Type B pancreatic cell (in vitro differentiated cells): ENCODE measurements at regions not wholly inside any gene's neighbourhood (a gene's known extent, or its start where the extent isn't known, plus 50 kb on each side); places are given as distances from the start of the nearest gene placed in this dataset.
A peak's percentile ranks its signal among the peaks of the same experiment; 100 is the strongest.

Source experiments
- DNase-seq: peaks from one replicate; pipeline ENCODE4 v3.0.0; 2021; ENCODE audit warnings: mixed read lengths; ENCODE audit not compliant: unreplicated experiment; ENCODE audit errors: extremely low spot score
- H3K27ac Mint-ChIP-seq: 2 replicates; pipeline ENCODE4 v1.8.0; 2021; ENCODE audit warnings: mild to moderate bottlenecking, mixed read lengths
- H3K27me3 Mint-ChIP-seq: 2 replicates; pipeline ENCODE4 v1.8.0; 2021; ENCODE audit warnings: mixed read lengths
- H3K36me3 Mint-ChIP-seq: 2 replicates; pipeline ENCODE4 v1.8.0; 2021; ENCODE audit warnings: mixed read lengths
- H3K4me1 Mint-ChIP-seq: one replicate; pipeline ENCODE4 v1.8.0; 2021; ENCODE audit warnings: mixed read lengths; ENCODE audit not compliant: unreplicated experiment
- H3K4me3 Mint-ChIP-seq: 2 replicates; pipeline ENCODE4 v1.8.0; 2021; ENCODE audit warnings: mild to moderate bottlenecking, mixed read lengths
- H3K9me3 Mint-ChIP-seq: 2 replicates; pipeline ENCODE4 v1.8.0; 2021; ENCODE audit warnings: mixed read lengths
- CTCF ChIP-seq: fragments of 200-600 bp; sonication (generic); conservative IDR thresholded peaks from 2 replicates; pipeline ENCODE4 v1.5.0; 2021; ENCODE audit warnings: antibody characterized with exemption, mild to moderate bottlenecking

DNA sequence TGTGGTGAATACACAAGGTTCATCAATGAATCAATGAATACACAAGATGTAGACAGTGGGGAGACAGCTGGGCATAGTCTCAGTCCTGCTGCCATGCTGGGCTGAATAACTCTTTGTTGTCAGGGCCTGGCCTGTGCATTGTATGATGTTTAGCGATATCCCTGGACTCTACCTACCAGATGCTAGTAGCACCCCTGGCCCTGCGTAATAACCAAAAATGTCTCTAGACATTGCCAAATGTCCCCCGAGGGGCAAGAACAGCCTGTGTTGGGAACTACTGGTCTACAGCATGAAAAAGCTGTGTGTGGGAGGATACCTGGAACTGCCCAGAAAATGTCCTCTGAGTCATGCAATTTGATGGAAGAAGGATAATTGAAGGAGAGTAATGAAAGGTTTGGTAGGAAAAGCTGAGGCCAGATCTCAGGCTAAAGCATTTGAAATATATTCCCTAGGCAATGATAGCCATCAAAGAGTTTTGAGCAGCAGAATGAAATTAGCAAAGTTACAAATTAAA, 128.2 kb downstream of the TMEM30B start:
- Mint-ChIP-seq H3K4me3 (peak overlapping the region; percentile 21), H3K9me3 (no peaks in the 10 kb centered on the region), H3K4me1 (peaks cover 53% of the 10 kb centered on the region), H3K36me3 (no peaks in the 10 kb centered on the region), H3K27ac (peak overlapping the region; percentile 61), H3K27me3 (no peaks in the 10 kb centered on the region)
- no peak for DNase-seq
- no peak for TF ChIP-seq CTCF

GRCh38 chr14:61151251-61151650, 129.9 kb downstream of the TMEM30B start:
- no peak for TF ChIP-seq CTCF
- H3K36me3 Mint-ChIP-seq: no peaks in the 10 kb centered on the region
- peaks cover 69% of the 10 kb centered on the region for H3K4me1 Mint-ChIP-seq

GRCh38 chr14:61150851-61151250, 130.3 kb downstream of the TMEM30B start:
- H3K27me3 Mint-ChIP-seq: no peaks in the 10 kb centered on the region
- H3K4me1 Mint-ChIP-seq: peaks cover 70% of the 10 kb centered on the region
- no peak overlapping the region for H3K27ac Mint-ChIP-seq
- no peaks in the 10 kb centered on the region for H3K36me3 Mint-ChIP-seq
- H3K9me3 Mint-ChIP-seq: no peaks in the 10 kb centered on the region
- H3K4me3 Mint-ChIP-seq: no peak overlapping the region
- no peak for DNase-seq
- no peak for TF ChIP-seq CTCF

More at GRCh38 chr14:61151251-61151650, 129.9 kb downstream of the TMEM30B start:
- no peaks in the 10 kb centered on the region for H3K9me3 Mint-ChIP-seq
- no peak for DNase-seq
- H3K27ac Mint-ChIP-seq: no peak overlapping the region
- H3K4me3 Mint-ChIP-seq: no peak overlapping the region
- H3K27me3 Mint-ChIP-seq: no peaks in the 10 kb centered on the region

DNA sequence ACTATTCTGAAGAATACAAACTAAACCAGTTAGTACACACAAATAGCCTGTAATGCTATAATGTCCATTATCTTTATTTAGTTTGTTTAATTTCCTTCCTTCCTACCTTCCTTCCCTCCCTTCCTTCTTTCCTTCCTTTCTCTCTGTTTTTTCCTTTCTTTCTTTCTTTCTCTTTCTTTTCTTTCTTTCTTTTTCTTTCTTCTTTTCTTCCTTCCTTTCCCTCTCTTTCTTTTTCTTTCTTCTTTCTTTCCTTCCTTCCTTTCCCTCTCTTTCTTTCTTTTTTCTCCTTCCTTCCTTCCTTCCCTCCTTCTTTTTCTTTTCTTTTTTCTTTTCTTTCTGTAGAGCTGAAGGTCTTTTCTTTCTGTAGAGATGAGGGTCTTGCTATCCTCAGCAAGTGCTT, 131.2 kb downstream of the TMEM30B start:
- Mint-ChIP-seq H3K36me3 (no peaks in the 10 kb centered on the region), H3K9me3 (no peaks in the 10 kb centered on the region), H3K27ac (no peak overlapping the region), H3K27me3 (no peaks in the 10 kb centered on the region), H3K4me1 (peaks cover 76% of the 10 kb centered on the region), H3K4me3 (no peak overlapping the region)
- no peak for TF ChIP-seq CTCF
- DNase-seq: no peak

- H3K27ac Mint-ChIP-seq: no peak overlapping the region
Measured at GRCh38 chr14:61148742-61149350, 132.3 kb downstream of the TMEM30B start.

More at GRCh38 chr14:61148742-61149350, 132.3 kb downstream of the TMEM30B start:
- no peak for DNase-seq
- peaks cover 8% of the 10 kb centered on the region for H3K9me3 Mint-ChIP-seq
- peaks cover 69% of the 10 kb centered on the region for H3K4me1 Mint-ChIP-seq
- no peak for TF ChIP-seq CTCF
- no peaks in the 10 kb centered on the region for H3K27me3 Mint-ChIP-seq
- peaks cover 5% of the 10 kb centered on the region for H3K36me3 Mint-ChIP-seq
- H3K4me3 Mint-ChIP-seq: no peak overlapping the region
